Activated CD8-positive, alpha-beta memory T cell treated with anti-CD3 and anti-CD28 coated beads for 1 hour (primary cell): ENCODE measurements at regions not wholly inside any gene's neighbourhood (a gene's known extent, or its start where the extent isn't known, plus 50 kb on each side); places are given as distances from the start of the nearest gene placed in this dataset.
"Not testable (repeated sequence)": the region's sequence is repeated elsewhere in the genome, so short reads cannot be mapped to it uniquely, and the experiment has no call there.

ENCODE experiments used
- DNase-seq, 2 donors: peaks; one replicate each; pipeline ENCODE4 v3.0.0-alpha.2; 2020; ENCODE audit warnings: low read depth in 1 of 2; ENCODE audit errors: extremely low read depth in 1 of 2

DNA sequence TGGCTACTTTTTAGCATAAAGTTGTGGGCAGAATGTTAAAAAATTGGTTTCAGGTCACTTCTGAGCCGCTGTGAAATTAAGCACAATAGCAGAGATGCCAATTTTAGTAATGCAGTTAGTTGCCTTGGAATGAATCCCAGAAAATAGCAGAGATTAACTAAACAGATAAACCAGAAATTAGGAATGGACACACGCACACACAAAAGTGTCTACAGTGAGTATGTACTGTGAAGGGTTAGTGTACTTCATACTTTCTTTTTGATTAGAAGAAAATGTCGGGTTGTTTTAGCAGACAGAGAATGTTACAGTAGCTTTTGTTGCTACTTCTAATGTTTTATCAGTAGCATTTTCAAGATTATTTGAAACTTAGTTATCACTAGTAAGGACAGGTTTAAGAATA lies 106.7 kb downstream of the LEPR start:
- no peak for DNase-seq

DNA sequence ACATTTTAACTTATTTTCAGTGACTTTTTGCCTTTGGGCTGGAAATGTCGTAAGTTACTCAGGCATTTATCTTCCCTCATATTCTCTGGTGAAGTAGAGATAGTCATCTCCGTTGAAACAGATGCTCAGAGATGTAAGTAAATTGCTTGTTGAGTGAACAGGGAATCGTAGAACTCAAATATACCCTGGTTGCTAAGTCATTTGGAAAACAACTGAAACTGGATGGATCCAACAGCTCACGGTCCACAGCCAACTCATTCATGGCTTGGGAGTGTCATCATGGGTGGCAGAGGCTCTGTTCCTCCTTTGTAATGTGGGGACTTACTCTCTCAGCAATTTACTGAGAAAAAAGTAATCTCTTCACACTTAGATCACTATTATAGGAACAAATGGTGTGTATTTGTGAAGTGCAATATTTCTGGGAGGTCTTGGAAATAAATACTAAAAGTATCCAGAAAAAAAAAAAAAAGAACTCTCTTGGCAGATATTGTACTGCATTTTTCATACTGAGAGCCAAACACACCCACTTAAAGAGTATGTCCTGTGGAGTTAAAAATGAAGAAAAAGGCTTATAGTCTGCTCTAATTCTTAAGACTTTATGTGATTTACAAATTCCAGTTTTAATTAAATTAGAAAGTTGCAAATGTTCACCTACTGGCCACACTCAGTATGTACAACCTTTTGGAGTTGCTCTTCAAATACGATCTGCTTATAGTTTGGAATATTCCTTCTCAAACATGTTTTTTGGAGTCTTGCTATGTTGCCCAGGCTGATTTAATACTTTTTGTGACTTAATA lies 107.4 kb downstream of the LEPR start:
- DNase-seq: no peak

DNA sequence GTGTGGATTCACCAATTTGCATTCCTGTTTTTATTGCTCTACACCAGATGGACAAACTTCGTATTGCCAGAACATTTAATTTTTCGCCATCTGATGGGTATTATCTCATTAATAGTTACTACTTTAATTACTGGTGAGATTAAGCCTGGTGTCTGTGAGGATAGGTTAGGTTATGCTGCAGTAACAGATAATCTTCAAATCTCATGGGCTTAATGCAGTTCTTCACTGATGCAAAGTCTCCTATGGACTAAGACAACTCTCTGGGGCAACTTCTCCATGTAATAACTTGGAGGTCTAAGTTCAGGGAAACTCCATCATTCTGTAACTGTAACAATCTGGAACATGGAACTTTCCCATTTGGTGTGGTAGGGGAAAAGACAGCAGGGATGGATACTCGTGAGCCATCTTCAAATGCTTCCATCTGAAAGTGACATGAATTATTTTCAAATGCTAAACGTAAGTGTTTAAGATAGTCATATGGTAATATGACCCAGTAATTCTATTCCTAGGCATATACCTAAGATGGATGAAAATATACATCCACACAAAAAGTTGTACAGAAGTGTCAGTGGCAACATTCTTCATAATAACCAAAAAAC lies 111.6 kb downstream of the LEPR start:
- no peak for DNase-seq

DNA sequence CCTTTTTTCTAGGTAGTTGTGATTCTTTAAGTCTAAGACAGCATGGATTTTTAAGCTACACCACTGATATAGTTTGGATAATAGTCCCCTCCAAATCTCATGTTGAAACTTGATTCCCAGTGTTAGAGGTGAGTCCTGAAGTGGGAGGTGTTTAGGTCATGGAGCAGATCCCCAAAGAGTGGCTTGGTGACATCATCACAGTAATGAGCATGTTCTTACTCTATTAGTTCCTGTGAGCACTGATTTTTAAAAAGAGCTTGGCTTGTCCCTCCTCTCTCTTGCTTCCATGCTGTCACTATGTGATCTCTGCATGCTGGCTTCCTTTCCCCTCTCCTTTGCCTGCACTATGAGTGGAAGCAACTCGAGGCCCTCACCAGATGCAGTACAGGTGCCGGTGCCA lies 115.5 kb downstream of the LEPR start:
- DNase-seq: no peak

DNA sequence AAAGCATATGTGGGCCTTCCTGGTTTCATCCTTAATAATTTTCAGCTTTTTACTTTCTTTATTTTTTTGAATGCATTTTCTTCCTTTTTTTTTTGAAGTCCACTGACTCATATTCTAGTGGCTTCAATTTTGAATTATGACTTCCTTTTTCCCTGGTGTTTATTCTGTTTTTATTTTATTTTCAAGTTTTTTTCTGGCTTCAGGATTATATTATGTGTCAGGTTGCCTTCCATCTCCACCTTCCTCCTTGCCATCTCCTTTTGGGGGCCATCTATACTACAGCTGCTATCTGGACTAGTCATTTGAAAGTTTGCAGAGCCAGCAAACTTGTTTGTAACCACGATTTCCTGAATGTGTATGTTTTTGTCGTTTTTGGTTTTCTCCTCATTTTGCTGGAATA lies 117.6 kb downstream of the LEPR start:
- DNase-seq: no peak

DNA sequence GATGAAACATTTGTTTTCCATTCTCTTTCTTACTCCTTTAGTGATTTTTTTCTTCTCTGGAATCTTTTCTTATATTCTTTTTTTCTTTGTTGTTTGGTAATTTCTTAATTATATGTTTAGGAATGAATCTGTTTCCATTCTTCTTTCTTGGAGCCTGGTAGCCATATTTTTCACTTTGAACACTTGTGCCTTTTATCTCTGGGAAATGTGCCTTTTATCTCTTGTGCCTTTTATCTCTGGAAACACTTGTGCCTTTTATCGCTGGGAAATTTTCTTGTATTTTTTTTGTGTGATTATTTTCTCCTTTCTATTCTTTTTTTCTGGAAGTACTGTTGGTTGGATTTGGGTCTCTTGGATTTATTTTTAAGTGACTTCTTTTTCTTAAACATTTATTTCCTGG lies 118.2 kb downstream of the LEPR start:
- no peak for DNase-seq

DNA sequence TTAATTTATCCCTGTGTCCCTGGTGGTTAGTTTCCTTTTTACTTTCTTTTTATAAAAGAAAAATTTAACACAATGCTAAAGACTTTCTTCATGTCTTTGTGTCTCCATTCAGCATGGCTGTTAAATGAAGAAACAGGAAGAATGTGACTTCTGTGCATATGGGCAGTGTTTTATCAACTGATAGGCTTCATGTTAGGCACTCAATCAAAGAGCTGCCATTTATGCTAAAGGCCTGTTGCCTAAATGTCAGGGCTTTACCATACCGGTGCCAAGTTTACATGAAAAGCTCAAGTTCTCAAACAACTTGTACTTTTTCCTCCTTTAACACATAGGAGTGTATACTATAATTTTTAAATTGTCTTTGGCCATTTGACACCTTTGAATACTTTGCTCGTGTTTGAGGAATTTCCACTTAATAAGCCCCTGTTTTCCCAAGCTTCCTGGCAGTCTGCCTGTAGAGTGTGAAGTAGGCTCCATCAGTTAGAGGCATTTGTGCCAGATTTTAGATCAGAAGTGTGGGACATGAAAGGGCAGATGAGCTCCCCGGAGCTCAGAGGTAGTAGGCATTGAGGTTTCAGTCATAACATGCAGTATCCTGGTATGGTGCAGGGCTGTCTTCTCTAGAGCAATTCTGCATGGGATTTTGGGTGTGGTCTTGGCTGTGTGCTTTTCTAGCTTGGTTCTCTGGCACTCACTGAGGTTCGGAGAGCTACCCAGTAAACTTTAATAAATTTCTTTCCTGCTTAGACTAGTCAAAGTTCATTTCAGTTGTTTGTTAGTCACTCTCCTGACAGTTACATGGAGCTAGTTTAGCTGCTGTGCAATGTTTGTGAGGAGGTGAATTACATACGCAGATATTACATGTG lies 119.0 kb downstream of the LEPR start:
- DNase-seq: no peak

DNA sequence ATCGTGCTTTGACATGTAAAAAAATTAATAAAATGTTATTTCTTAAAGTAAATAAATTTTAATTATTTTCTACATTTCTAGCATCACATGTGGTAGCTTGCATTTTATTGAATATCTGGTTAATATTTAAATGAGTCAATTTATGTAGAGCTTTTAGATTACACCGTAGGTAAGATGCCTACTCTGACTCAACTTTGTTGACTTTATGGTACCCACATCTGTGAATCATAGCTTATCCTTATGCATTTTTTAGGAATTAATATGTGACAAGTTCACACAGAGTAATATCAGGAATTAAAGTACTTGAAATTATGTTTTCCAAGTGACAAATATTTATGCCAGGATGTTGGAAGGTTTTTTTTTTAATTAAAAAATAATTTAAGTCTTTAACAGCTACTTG lies 120.7 kb downstream of the LEPR start:
- no peak for DNase-seq

DNA sequence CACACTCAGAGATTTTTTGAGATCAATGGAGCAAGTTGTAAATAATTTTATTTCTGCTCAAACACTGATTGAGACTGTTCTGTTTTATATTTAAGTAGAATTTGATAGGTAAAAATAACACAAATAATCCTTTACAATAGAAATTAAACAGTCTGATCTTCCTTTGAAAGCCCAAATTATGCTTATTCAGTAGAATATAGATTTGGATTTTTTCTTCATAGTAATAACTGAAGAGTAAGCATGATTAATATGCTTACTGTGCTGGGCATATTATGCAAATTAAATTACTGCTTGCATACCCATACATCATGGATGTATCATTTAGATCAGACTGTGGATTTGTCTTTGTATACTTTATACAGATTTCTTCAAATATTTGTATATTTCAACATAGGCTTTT lies 121.4 kb downstream of the LEPR start:
- DNase-seq: no peak

DNA sequence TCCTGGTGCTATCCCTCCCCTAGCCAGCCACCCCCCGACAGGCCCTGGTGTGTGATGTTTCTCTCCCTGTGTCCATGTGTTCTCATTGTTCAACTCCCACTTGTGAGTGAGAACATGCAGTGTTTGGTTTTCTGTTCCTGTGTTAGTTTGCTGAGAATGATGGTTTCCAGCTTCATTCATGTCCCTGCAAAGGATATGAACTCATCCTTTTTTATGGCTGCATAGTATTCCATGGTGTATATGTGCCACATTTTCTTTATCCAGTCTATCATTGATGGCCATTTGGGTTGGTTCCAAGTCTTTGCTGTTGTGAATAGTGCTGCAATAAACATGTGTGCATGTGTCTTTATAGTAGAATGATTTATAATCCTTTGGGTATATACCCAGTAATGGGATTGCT lies 122.1 kb downstream of the LEPR start:
- DNase-seq: not testable (repeated sequence)

DNA sequence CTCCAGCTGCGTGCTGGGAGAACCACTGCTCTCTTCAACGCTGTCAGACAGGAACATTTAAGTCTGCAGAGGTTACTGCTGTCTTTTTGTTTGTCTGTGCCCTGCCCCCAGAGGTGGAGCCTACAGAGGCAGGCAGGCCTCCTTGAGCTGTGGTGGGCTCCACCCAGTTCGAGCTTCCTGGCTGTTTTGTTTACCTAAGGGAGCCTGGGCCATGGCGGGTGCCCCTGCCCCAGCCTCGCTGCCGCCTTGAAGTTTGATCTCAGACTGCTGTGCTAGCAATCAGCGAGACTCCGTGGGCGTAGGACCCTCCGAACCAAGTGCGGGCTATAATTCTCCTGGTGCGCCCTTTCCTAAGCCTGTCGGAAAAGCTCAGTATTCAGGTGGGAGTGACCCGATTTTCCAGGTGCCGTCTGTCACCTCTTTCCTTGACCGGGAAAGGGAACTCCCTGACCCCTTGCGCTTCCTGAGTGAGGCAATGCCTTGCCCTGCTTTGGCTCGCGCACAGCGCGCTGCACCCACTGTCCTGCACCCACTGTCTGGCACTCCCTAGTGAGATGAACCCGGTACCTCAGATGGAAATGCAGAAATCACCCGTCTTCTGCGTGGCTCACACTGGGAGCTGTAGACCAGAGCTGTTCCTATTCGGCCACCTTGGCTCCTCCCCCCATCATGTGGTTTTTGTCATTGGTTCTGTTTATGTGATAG lies 130.0 kb downstream of the LEPR start:
- DNase-seq: not testable (repeated sequence)

DNA sequence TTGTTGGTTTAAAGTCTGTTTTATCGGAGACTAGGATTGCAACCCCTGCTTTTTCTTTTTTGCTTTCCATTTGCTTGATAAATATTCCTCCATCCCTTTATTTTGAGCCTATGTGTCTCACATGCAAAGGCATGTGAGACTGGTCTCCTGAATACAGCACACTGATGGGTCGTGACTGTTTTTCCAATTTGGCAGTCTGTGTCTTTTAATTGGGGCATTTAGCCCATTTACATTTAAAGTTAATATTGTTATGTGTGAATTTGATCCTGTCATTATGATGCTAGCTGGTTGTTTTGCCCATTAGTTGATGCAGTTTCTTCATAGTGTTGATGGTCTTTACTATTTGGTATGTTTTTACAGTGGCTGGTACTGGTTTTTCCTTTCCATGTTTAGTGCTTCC lies 132.0 kb downstream of the LEPR start:
- not testable (repeated sequence) for DNase-seq

DNA sequence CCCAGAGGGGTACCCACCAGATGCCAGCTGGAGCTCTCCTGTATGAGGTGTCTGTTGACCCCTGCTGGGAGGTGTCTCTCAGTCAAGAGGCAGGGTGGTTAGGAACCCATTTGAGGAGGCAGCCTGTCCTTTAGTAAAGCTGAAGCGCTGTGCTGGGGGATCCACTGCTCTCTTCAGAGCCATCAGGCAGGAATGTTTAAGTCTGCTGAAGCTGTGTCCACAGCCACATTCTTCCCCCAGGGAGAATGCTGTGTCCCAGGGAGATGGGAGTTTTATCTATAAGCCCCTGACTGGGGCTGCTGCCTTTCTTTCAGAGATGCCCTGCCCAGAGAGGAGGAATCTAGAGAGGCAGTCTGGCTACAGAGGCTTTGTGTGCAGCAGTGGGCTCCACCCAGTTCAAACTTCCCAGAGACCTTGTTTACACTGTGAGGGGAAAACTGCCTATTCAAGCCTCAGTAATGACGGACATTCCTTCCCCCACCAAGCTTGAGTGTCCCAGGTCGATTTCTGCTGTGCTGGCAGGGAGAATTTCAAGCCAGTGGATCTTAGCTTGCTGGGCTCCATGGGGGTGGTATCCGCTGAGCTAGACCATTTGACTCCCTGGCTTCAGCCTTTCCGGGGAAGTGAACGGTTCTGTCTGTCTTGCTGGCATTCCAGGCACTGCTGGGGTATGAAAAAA lies 133.8 kb downstream of the LEPR start:
- not testable (repeated sequence) for DNase-seq

DNA sequence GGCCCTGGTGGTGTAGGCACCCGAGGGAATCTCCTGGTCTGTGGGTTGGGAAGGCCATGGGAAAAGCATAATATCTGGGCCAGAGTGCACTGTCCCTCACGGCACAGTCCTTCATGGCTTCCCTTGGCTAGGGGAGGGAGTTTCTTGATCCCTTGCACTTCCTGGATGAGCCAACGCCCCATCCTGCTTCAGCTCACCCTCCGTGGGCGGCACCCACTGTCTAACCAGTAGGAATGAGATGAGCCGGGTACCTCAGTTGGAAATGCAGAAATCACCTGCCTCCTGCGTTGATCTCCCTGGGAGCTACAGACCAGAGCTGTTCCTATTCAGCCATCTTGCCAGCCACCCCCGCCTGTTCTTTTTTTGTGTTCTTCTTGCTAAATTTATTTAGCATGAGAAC lies 134.4 kb downstream of the LEPR start:
- DNase-seq: no peak

DNA sequence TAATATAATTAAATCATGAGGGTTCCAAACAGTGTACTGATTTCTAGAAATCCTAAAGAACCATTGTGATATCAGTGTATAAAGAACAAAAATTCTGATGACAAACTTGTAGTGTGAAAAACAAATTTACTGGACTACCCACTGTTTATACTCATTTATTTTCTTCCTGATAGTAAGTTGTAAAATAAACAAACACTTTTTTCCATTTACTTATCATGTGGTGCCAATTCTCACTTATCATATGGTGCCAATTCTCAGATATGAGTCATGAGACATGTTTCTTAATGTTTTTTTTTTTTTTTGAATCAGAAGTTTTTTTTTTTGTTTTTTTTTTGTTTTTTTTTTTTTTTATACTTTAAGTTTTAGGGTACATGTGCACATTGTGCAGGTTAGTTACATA lies 137.7 kb downstream of the LEPR start:
- DNase-seq: no peak

DNA sequence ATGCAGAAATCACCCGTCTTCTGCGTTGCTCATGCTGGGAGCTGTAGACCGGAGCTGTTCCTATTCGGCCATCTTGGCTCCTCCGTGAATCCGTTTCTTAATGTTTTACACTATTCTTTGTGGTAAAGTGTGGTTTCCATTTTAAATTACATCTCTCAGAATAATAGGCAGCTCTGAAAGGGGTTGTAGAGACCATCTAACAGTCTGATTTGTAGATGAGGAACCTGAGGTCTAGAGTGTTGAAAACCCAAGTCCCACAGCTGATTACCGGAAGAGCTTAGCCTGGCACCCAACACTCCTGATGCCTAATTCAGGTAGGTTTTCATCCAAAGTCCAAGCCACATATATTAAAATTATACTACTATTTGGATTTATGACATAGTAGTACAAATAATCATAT lies 144.0 kb downstream of the LEPR start:
- no peak for DNase-seq

DNA sequence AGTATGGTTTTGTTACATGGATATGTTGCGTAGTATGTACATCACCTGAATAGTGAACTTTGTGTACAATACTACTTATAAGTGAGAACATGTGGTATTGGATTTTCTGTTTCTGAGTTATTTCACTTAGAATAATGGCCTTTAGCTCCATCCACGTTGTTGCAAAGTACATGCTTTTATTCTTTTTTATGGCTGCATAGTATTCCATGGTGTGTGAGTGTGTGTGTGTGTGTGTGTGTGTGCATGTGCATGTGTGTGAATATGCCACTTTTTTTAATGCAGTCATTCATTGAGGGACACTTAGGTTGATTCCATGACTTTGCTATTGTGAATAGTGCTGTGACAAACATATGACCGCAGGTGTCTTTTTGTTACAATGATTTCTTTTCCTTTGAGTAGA lies 147.8 kb downstream of the LEPR start:
- no peak for DNase-seq

DNA sequence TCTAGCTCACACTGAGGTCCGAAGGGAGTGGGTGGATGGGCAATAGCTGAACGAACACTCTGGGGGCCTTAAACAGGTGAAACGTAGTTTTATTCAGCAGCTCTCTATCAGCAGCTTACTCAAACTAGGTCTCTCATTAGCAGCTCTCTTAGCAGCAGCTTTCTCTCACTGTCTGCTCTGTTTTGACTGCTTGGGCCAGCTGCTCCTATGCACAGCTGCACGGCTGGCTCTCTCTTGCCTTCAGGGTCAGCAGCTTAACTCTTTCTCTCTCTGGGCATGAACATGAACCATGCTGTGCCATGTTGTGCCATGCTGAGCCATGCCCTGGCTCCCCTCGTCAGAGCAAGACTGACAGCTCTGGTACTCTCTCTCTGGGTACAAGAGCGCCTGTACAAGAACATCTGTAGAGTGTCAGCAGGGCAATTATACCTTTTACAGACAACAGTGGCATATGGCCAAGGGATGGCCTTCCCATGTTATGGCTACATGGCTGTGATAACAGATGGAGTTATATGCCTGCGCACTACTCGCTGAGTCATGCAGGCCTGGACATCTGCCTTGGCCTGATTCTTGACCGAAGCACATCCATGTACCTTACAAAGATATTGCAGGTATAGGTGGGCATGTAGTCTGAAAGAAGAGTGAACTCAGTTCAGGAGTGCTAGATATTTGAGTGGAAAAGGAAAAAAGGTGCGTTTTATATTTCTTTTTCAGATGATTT lies 152.4 kb downstream of the LEPR start:
- no peak for DNase-seq

DNA sequence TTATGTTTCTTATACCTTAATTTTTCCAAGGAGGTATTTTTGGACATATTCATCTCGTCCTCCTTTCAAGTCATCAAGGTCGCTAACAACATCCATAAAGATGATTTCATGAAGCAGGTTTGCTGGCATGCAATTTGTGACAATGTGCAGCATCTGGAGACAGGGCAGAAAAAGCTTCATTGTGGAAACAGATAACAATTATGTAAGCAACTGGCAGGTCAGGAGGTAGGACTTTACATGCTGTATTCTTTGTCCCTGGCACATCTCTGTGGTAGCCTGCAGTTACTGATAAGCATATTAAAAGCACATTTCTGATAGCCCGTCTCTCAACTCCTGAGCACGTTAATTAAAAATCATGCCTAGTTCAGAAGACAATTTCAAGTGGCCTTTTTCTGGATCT lies 156.8 kb downstream of the LEPR start:
- DNase-seq: no peak

DNA sequence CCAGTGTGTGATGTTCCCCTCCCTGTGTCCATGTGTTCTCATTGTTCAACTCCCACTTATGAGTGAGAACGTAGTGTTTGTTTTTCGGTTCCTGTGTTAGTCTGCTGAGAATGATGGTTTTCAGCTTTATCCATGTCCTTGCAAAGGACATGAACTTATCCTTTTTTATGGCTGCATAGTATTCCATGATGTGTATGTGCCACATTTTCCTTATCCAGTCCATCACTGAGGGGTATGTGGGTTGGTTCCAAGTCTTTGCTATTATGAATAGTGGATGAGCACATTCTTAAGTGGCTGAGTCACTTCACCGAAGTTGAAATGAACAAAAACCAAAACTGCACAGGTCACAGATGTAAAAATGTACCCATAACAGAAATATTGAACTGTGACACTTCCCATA lies 157.5 kb downstream of the LEPR start:
- not testable (repeated sequence) for DNase-seq
